AG09309 (cell line): ENCODE measurements at regions not wholly inside any gene's neighbourhood (a gene's known extent, or its start where the extent isn't known, plus 50 kb on each side); places are given as distances from the start of the nearest gene placed in this dataset.

Source experiments
- DNase-seq: peaks from one replicate; pipeline ENCODE4 v3.0.0-alpha.2; 2010; ENCODE audit warnings: low read depth
- H3K4me3 ChIP-seq: 2 replicates; pipeline ENCODE4 v1.5.1; 2011; ENCODE audit warnings: mild to moderate bottlenecking, low read depth, low read length, moderate library complexity; ENCODE audit not compliant: control insufficient read depth
- TF ChIP-seq, protein P1 (sequence below): IDR thresholded peaks from 2 replicates; pipeline ENCODE4 v1.5.1; 2011; ENCODE audit warnings: mild to moderate bottlenecking, low read depth, low read length, inconsistent platforms; ENCODE audit not compliant: insufficient read depth, control insufficient read depth; ENCODE audit errors: missing control alignments

DNA sequence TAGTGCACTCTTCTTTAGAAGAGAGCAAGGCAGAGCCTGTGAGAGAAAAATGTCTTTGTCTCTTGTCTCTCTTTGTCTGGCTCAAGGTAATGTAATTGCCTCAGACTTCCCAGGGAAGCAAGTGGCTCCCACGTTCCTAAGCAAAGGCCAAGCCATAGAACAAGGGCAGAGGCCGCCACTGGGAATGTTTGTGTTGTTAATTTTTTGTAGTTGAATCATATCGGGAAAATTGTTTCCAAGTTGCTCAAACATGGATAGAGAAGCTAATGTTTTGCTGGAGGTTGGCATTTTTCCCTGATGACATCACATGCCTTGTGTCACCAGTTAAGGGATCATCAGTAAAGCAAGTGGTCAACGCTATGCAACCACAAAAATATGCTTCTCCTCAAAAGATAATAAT, 211.5 kb upstream of the FOXA2 start:
- TF ChIP-seq, protein P1, sequence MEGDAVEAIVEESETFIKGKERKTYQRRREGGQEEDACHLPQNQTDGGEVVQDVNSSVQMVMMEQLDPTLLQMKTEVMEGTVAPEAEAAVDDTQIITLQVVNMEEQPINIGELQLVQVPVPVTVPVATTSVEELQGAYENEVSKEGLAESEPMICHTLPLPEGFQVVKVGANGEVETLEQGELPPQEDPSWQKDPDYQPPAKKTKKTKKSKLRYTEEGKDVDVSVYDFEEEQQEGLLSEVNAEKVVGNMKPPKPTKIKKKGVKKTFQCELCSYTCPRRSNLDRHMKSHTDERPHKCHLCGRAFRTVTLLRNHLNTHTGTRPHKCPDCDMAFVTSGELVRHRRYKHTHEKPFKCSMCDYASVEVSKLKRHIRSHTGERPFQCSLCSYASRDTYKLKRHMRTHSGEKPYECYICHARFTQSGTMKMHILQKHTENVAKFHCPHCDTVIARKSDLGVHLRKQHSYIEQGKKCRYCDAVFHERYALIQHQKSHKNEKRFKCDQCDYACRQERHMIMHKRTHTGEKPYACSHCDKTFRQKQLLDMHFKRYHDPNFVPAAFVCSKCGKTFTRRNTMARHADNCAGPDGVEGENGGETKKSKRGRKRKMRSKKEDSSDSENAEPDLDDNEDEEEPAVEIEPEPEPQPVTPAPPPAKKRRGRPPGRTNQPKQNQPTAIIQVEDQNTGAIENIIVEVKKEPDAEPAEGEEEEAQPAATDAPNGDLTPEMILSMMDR = no peak
- no peak overlapping the region for H3K4me3 ChIP-seq
- peak; percentile 91 for DNase-seq

DNA sequence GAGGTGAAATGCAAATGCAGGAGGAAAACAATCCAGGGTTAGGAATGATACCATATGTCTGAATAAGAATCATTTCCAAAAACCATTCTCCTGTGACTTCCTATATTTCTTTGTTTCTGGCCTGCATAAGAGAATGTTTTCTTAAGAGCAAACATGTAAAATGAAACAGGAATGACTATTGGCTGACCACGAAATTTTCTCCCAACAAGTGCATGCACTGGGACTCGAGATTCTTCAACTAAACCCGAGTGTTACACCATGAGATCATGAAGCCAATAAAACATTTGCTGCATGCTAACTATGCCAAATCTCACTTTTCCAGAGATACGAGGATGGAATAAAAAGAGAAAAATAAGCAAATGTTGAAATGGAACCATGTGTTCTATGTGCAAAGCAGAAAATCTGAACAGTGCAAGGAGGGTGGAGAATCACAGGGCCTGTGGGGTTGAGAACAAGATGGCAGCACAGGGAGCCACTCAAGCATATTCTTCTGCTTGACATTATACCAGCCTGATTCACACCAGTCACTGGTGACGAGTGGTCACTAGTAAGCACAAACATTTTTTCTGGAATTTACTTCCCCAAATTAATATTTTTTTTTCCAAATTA, 212.2 kb upstream of the FOXA2 start:
- TF ChIP-seq, protein P1 = no peak
- peak; percentile 16 for DNase-seq
- H3K4me3 ChIP-seq = no peak overlapping the region

DNA sequence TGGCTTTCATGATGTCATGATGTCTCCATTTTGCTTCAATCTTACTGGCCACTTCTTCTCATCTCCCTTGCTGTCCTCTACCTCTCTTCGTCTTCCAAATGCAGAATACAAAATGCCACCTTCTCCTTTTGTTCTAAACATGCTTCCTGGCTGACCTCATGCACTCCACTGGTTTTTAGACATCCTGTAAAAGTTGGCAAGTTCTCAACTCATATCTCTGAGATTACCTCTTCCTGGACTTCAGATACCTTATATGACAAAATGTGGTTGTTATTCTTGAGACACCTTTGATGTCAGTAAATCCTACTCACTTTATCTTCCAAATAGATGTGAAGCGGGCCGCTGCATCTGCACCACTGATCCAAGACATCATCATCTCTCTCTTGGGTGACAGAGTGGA, 212.7 kb upstream of the FOXA2 start:
- no peak for DNase-seq
- TF ChIP-seq, protein P1 = no peak

DNA sequence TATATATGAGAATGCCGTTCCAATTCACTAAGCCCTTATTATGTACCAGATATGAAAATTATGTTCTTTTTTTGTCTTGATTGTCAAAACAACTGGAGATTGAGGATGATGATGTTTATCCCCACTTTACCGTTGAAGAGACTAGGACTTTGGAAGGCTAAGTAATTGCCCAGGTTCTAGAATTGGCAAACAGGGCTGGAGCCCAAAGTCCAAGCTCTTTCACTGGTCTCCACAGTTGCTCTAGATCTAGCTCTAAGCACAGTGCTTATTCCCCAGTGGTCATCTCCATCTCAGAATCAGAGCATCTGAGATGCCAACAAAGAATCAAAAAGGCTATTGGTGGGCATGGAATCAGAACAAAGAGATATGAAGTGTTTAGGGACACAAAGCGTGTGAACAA, 215.3 kb upstream of the FOXA2 start:
- no peak for DNase-seq
- H3K4me3 ChIP-seq = no peak overlapping the region
- TF ChIP-seq, protein P1 = no peak

More for the DNA sequence above, 212.7 kb upstream of the FOXA2 start:
- H3K4me3 ChIP-seq = no peak overlapping the region

DNA sequence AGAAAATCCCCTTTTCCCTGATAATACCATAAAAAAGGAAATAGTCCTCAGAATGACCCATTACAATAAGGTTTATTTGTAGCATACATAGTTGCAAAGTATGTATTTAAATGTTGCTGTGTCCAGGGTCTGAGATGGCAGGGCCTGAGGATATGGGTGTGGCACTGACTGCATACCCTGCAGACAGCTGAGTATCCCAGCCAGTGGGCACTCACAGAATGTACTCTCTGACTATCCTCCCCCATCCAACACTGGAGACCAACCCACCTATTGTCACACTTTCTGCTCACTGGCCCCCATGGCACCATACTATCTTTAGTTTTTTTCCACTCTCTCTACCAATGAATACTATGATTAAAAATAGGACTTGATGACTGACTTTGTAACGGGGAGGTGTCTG, 215.8 kb upstream of the FOXA2 start:
- no peak overlapping the region for H3K4me3 ChIP-seq
- DNase-seq = no peak
- TF ChIP-seq, protein P1 = no peak

DNA sequence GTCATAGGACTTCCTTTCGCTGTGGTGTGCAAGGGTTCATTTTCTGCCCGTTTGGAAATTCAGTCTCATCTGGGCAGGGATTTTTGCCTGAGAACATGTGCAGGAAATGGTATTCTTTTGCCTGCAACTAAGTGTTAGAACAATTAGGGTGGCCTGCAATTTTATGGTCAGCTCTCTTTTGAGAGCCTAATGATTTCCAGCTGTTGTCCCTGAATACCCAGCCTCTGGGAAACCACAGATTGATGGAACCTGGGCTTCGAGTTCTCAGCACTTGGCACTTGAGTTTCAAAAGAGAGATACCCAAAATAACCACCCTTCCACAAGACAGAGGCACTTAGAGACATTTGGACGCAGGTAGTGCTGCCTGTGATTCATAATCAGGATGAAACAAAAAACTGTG, 217.2 kb upstream of the FOXA2 start:
- TF ChIP-seq, protein P1 = no peak
- DNase-seq = no peak
- no peak overlapping the region for H3K4me3 ChIP-seq

DNA sequence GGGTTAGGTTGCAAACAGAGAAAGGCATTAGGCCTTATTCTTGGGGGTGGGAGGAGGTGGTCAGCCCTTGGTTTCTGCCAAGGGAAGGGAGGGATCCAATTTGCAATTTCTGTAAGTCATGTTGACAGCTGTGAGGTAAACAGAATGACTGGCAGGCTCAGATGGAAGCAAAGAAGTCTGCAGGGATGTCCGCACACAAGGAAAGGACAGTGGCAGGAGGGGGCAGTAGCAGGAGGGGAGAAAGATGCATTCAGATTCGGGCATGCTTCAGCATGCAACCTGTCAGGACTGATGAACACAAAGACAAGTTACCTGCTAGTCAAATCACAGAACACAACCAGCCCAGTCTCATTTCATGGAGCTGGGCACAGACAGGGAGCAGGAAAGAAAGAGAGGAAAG, 217.9 kb upstream of the FOXA2 start:
- no peak overlapping the region for H3K4me3 ChIP-seq
- TF ChIP-seq, protein P1 = no peak
- DNase-seq = no peak
